HG02852 (cell line): ENCODE measurements at regions not wholly inside any gene's neighbourhood (a gene's known extent, or its start where the extent isn't known, plus 50 kb on each side); places are given as distances from the start of the nearest gene placed in this dataset.

ENCODE experiments used
- ATAC-seq: cut with Tn5 transposase; IDR thresholded peaks from one replicate; pipeline ENCODE4 v1.9.1; 2021; ENCODE audit warnings: mild to moderate bottlenecking, moderate library complexity; ENCODE audit not compliant: unreplicated experiment

DNA sequence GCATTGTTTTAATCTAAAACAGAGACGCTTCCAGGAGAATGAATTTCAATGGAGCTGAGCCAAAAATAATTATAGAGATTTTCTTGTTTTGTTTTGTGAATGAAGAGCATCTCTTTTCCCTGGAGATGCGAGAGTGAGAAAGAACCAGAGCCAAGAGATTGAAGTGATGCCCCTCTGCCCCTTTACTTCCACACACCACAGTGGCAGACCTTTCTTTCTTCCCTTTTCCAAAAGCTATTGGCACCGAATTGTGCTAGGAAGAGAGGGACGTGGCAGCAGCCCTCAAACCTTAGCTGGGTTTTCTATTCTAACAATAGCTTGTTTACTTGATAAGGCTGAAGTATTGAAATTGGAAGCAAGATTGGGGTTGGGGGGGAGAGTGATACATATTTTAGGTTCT, 133.0 kb upstream of the TMEM161B start:
- no peak for ATAC-seq

DNA sequence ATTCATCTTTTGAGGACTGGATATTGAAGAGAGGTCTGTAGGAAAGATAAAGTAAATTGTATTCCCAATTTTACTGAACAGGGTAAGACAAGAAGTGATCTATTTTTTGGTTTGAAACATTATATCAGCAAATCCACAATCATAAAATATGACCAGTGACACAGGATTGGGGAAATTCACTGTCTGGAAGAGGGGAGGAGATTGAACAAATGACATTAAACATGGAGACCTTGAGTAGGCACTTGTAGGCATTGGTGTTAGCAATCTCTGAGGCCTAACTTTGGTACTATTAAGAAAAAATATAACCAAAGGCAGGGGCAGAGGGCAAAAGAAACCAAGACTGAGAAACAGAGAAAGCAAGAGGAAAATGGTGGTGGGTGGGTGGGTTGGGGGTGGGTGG, 132.6 kb upstream of the TMEM161B start:
- no peak for ATAC-seq

DNA sequence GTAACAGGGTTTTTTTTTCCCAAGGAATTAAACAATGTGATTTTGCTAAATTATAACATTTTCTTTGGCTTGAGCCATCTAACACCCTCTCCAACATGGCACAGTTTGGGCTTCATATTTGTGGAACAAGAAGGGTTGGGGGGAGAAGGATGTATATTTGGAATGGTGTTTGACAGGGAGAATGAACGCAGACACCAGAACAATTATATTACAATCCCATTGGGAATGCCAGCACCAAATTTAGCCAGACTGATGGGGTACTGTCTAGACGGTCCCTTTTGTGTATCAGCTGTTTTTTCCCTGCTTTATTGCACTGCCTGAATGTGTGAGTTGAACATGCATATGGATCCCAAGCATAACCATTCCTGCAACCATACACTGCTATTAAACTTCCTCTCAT, 130.9 kb upstream of the TMEM161B start:
- no peak for ATAC-seq

DNA sequence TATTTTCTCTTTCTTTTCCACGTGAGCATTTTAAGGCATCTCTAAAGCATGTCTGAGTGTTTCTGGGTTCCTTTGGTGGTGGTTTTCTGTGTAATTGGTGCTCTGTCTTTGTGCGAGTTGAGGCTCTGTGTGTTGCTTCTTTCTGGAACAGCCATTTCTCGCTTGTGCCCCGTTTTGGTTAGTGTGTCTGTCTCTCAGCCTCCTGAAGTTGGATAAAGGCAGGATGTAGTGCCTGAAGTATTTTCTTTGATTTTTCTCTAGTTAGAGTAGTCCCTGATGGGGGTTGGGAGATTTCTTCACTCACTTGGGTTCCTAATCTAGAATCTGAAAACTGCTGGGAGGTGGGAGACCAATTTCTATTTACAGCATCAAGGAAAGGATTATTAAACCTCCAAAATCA, 129.7 kb upstream of the TMEM161B start:
- no peak for ATAC-seq

GRCh38 chr5:88396751-88397281, 128.2 kb upstream of the TMEM161B start:
- ATAC-seq = no peak

DNA sequence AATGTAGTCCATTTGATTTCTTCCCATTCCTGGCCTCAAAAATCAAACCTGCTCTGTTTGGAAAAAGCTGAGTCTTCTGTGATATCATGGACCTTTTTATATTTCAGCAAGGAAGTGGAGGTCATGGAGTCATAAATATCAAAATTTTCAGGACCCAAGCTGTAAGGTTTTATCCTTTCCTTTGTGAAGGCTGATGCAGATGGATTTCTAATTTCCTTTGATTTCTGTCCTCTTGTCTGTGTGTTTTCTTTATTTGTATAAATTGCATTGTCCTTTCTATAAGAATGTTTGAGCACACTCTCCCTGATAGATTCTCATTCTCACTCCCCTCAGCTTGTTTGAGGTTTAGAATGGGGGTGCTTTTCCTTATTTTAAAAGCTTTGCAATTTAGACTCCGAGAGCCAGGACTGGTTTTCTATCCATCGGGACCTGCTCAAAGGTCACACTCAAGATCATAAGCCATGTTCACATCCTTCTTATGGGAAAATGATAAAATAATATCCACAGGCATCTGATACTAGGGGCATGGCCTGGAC, 127.4 kb upstream of the TMEM161B start:
- ATAC-seq = no peak

DNA sequence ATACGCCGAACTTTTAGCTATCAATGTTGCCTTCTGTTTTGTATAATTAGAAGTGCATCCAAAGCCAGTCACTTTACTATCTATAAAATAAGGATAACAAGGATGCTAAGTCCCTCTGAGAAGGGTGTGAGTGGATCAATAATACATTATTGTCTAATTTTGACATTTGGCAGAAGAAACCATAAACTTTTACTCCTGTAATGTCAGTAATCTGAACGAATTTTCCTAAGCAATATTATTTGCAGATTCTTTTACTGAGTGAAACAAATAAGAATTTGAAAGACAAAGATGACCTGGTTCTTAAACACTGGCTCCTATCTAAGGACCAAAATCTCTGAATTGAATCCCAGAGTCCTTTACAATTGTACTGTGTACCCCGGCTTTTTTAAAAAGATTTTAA, 126.6 kb upstream of the TMEM161B start:
- no peak for ATAC-seq

- ATAC-seq = no peak
Measured at GRCh38 chr5:88394536-88395175, 126.0 kb upstream of the TMEM161B start.

DNA sequence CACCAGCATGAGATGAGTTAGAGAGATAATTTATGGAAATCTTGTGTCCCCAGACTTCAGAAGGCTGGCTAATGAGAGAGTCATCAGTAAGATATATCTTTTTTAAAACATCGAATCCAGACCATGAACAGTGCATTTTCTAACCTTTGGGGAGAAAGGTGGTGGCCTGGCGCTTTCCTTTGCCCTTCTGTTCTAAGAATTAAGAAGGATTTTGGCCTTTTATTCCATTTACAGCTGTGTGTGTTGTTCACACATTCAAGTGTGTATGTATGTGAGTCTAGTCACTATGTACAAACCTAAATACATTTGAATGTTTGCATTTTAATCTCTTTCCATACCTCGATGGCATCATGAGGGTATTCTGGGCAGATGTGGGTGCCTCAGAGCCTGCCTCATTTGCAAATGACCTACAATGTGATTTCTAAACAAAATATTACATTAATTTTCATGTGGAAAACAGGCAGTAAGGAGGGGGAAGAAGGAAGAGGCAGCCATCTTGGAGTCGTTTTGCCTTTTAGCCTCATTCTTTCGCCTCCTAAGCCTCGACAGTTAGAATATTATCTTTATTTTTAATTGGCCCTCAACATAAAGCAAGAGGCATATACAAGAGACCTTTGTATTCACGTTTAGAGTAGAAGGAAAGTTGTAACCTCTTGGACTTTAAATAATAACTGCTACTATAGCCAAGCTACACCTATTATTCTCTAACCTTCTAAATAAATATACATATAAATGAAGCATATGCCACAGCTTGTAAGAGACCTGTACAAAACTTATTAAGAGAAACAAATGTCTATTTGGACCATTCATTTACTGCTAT, 125.3 kb upstream of the TMEM161B start:
- ATAC-seq = no peak

DNA sequence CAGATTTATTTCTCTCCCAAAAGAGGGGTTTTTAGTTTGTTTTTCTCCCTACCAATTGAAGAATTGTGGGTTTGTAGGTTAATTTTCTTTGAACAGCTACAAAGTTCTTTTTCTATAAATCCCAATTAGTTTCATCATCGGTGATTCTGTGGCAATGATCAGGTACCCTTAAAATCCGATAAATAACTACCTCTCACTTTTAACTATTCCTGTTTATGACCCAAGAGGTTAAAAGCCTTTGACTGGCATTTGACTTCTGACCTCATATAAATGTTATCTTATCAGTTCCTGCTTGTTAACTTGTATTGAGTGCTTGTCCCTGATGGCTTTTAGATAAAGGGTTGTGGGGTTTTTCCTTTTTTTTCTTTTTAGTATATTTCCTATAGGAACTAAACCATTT, 124.4 kb upstream of the TMEM161B start:
- ATAC-seq = no peak

DNA sequence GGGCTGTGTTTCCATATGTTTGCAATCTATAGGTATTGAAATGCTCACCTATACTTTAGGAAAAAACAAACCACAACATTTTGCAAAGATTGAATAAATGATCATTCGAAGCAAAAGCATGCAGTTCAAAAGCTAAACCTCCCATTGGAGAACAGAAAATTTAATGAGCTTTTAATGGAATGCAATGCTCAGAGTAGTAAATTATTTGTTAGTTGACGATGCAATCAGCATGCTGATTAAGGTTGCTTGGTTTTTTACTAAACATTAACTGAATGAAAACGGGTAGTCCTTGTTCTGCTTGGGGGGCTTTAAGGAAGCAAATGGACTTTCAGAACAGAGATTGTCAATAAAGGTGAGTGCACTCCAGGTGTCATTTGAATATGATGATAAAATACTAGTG, 123.3 kb upstream of the TMEM161B start:
- no peak for ATAC-seq

- ATAC-seq = no peak
Measured at GRCh38 chr5:88391116-88391515, 122.5 kb upstream of the TMEM161B start.

DNA sequence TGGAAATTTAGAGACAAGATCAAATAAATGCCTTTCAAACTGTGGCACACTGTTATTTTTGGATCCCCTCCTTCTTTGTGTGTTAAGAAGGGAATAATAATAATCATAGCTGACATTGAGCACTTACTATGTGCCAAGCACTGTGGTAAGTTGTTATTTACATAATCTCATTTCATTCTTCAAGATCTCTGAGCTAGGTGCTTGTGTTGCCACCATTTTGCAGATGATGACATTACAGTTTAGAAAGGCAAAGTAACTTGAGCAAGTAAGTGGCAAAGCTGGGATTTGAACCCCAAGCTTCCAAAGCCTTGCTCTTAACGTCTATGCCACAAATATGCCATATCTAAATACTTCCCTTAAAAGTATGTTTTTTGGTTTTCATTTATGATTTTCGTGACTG, 121.8 kb upstream of the TMEM161B start:
- ATAC-seq = no peak

DNA sequence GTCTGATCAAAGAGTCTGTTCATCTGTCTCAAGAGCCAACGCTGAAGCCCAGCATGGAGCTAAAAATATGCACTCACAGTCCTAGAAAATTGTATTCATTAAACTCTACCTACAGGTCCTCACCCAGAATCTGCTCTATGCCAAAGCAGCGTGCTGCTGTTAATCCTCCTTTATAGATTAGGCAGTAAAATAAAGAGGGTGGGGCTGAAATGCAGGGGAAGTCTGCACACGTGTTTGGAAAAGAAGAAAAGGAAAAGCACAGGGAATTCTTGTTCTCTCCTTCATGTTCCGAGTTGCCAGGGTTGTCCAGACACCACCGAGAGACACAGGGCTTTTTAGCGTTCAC, 121.4 kb upstream of the TMEM161B start:
- no peak for ATAC-seq

DNA sequence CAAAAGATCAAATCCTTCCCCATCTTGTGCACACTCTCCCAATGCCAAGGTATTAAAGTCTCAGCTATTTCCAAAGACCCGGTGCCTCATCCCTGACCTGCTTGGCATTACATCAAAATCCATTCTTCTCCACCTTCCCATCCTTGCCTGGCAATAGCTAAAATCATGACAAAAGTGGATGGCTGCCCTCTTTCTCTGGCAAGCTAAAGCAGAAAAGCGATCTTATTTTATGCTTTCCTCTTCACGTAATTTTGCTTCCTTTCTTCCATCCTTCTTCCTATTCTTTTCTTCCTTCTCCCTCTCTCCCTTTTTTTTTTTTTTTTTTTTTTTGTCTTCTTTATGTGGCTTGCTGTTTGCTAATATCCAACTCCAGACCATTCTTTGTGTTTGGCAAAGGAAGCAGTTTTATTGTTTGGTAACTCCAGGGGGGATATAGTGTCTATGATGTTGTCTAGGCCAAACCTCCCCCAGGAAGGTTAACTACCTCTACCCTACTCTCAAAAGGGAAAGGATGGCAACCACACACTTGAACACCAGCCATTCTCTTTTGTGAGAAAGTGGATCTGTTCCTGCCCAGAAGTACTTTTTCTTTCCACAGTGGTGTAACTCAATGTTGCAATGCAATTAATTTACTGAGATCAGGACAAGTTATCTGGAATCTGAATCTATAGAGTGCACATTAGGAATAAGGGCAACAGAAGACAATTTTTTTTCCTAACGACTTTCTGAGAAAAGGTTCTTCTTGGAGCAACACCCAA, 120.9 kb upstream of the TMEM161B start:
- no peak for ATAC-seq

DNA sequence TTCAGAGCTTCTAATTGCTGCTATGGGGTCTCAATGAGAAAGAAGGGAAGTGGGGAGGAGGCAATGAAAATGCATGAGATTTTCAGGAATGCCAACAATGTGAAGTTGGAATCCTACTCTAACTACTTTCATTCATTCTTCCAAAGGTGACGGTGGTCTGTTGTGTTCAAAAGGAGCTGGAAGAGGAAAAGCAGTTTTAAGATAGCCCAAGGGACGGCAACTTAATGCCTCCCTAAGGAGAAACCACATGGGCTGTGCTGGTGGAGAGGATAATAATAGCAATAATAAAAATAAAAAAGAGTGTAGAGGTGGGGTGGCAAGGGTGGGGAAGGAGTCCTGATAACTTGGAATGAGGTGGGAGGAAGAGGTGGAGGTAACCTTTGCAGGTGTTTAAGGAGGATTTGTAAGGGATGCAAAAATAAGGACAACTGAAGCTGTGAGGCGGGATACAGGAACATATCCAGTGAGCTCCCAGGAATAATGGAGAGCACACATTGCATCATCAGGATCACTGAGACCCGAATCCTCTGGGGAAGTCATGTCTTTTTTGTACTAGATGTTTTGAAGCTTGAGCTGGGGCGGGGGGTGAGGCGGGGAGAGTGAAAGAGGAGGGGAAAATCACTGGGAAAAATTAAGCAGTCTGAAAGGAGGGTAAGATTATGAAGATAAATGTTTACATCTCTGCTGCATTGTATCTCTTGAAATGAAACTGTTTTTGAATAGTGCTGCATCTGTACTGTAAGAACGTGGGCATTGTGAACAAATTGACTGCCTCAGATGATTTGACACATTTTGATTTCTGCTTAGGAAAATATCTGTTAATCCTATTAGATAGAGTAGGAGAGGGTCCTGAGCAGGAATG, 120.1 kb upstream of the TMEM161B start:
- no peak for ATAC-seq

DNA sequence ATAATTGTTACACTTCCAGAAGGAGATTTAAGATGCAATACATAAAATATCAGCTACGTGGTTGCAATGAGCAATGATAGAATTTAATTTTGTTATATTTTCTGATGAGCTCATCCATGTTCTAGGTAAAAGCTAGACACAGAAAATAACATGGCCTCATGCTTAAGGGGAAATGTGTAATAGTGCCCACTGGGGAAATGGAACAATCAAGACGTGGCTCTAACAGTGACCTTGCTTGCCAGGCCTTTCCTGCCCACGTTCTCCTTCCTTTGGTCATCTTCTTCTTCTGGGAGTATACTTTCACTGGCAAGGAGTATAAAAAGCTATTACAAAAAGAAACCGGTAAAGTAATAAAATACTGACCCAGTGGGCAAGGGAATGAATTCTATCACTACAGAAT, 116.2 kb upstream of the TMEM161B start:
- no peak for ATAC-seq

DNA sequence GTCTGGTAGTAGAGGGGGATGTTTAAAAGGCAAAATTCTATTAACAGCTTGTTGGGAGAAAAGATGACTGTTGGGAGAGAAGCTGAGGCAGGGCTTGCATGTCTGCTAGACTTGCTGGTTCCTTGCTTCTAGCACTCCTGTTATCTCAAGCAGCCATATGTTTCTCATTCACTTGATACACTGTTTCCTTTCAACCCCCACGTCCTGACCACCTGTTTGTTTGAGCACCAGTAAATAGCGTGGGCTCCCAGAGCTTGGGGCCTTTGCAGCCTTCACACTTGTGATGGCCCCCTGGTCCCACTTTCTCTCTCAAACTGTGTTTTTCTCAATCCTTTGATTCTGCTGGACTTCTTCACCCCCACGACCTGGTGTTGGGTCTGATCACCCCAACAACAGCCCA, 111.7 kb upstream of the TMEM161B start:
- no peak for ATAC-seq

- ATAC-seq = no peak
Measured at GRCh38 chr5:88377705-88378656, 109.3 kb upstream of the TMEM161B start.
